ENCODE measurements at regions not wholly inside any gene's neighbourhood (a gene's known extent, or its start where the extent isn't known, plus 50 kb on each side); places are given as distances from the start of the nearest gene placed in this dataset.

DNA sequence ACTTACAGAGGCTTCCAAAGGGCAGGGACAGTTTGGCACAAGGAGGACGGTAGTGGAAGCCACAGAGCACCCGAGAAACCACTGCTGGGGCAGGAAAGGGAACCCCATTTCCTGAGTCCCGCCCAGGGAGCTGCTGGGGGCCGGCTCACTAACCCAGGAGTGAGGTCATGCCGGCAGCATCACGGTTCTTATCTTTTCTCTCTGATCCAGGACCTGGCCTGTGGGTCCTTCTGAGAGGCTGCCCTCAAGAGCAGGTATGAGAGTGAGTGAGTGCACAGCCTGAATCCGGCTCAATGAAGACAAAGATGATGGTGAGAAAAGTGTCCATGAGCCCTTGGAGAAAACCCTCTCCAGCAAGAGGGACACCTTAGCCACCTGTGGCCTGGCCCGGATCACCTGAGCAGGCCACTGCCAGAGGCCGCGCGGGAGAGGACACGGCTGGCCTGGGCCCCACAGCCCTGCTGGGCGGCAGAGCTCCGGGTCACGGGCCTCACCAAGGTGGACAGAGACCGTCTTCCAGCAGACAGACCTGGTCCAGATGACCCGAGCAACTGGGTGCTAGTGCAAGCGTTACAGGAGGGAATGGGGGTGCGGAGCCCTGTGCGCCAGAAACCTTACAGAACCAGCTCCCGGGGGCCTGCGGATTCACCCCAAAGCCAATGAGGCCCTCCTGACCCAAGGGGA, 94.9 kb downstream of the RIPK4 start:
- no peak overlapping the region for H3K4me2 ChIP-seq (ENCODE audit: insufficient read depth in 1 of 2, low read depth in 2 of 2, low read length in 2 of 2)
- no peaks in the 10 kb centered on the region for H3K79me1 ChIP-seq (ENCODE audit: low read depth, low read length)
- no peak overlapping the region for H3K14ac ChIP-seq (ENCODE audit: insufficient read length)
- H3K4ac ChIP-seq (replicated peaks; ENCODE audit: insufficient read length, low read depth, low read length): no peak overlapping the region
- FAIRE-seq (no peak), DNase-seq (ENCODE audit: low read depth in 1 of 2, low spot score in 2 of 2) (no peak)
- H2BK12ac ChIP-seq (ENCODE audit: low read depth, low read length): no peak overlapping the region
- no peak overlapping the region for H2BK120ac ChIP-seq (replicated peaks; ENCODE audit: low read depth, low read length)
- peaks cover 4% of the 10 kb centered on the region; the same call in 1 of the 2 replicates for H3K23me2 ChIP-seq (ENCODE audit: low read depth, low read length)
- ChIA-PET POLR2A (ENCODE audit: partially characterized antibody) (no interaction called here), CTCF (ENCODE audit: partially characterized antibody) (interaction anchor here (1.5 kb wide), 1 partner anchor 60 kb away, joined by 3 read pairs; no protein-coding TSS in a partner anchor)
- no peak overlapping the region for H3K9ac ChIP-seq (replicated peaks in 1 of 4; ENCODE audit: extremely low read depth in 1 of 4, low read depth in 3 of 4, low read length in 3 of 4)
- 90% methylated on average over 22 of the region's 22 CpGs; no CpG with 5 or more reads in 1 of the 2 experiments for WGBS, 2 experiments (ENCODE audit: extremely low coverage in 1 of 2, insufficient coverage in 1 of 2, insufficient read length in 1 of 2, insufficient replicate concordance in 2 of 2, low coverage in 1 of 2, low lambda C conversion rate in 2 of 2, missing lambda C conversion rate in 1 of 2)
- peaks cover 5 to 8% (median 7%) of the 10 kb centered on the region in 4 experiments; a peak in 5 of 7 replicates for H3K4me1 ChIP-seq (replicated peaks in 1 of 4; ENCODE audit: control insufficient read depth in 3 of 4, insufficient read depth in 4 of 4, low read length in 3 of 4)
- no peak overlapping the region for H2BK20ac ChIP-seq (ENCODE audit: low read length)
- no peak overlapping the region for H4K91ac ChIP-seq (replicated peaks; ENCODE audit: insufficient read length, low read length)
- H3K18ac ChIP-seq (ENCODE audit: extremely low read depth, low read length): no peak overlapping the region
- no peak for TF ChIP-seq BACH1 (IDR thresholded peaks at IDR 0.05; ENCODE audit: low read length)
- TF ChIP-seq CBX8 (IDR thresholded peaks at IDR 0.05; ENCODE audit: borderline replicate concordance, low read depth, low read length): no peak
- TF ChIP-seq RBBP5 (IDR thresholded peaks at IDR 0.05; ENCODE audit: borderline replicate concordance, low read depth, low read length): no peak
- no peak for TF ChIP-seq PHF8 (conservative IDR thresholded peaks at IDR 0.05; ENCODE audit: low read depth, low read length)
- no peak for TF ChIP-seq TEAD4 (IDR thresholded peaks at IDR 0.05; ENCODE audit: low read depth, low read length)
- no peak for TF ChIP-seq CHD2 (IDR thresholded peaks at IDR 0.05; ENCODE audit: low read length)
- no peak for TF ChIP-seq ZNF274 (IDR thresholded peaks at IDR 0.05; ENCODE audit: borderline replicate concordance, extremely low read depth, low read length)
- TF ChIP-seq CREB1 (IDR thresholded peaks at IDR 0.05): no peak
- no peak for TF ChIP-seq SP2 (IDR thresholded peaks at IDR 0.05; ENCODE audit: low read length)
- H3K27ac ChIP-seq (ENCODE audit: low read depth, low read length): no peak overlapping the region
- no peaks in the 10 kb centered on the region for H3K27me3 ChIP-seq (replicated peaks in 1 of 4; ENCODE audit: control insufficient read depth in 3 of 4, extremely low read depth in 1 of 4, insufficient read depth in 3 of 4, low read length in 3 of 4)
- H2AK5ac ChIP-seq (ENCODE audit: low read depth, low read length): peak overlapping the region; percentile 66; the same call in 1 of the 2 replicates
- no peaks in the 10 kb centered on the region for H3K36me3 ChIP-seq (ENCODE audit: control insufficient read depth in 2 of 4, insufficient read depth in 4 of 4, low read length in 3 of 4)
- no peaks in the 10 kb centered on the region for H3K79me2 ChIP-seq (ENCODE audit: control insufficient read depth in 1 of 2, insufficient read depth in 2 of 2, low read length in 2 of 2)
- H2AFZ ChIP-seq (ENCODE audit: low read length): no peak overlapping the region
- no peak overlapping the region; the same call in 1 of the 2 replicates for H4K8ac ChIP-seq (ENCODE audit: extremely low read depth, insufficient read depth, low read length)
- no peaks in the 10 kb centered on the region for H3K9me3 ChIP-seq (ENCODE audit: insufficient read depth in 2 of 2, low read depth in 1 of 2, low read length in 1 of 2)
- no peak overlapping the region for H3K23ac ChIP-seq (ENCODE audit: insufficient read length)
- H2BK5ac ChIP-seq (ENCODE audit: low read depth, low read length): no peak overlapping the region
- H4K5ac ChIP-seq (ENCODE audit: insufficient read length, low read depth, low read length): no peak overlapping the region
- no peak overlapping the region for H2BK15ac ChIP-seq (ENCODE audit: low read length)
- peaks cover 0 to 3% of the 10 kb centered on the region in 2 experiments for H4K20me1 ChIP-seq (replicated peaks in 1 of 2; ENCODE audit: control insufficient read depth in 1 of 2, insufficient read depth in 2 of 2, low read length in 2 of 2)
- H3K56ac ChIP-seq (replicated peaks; ENCODE audit: insufficient read length, low read depth, low read length): no peak overlapping the region
- H3K4me3 ChIP-seq (ENCODE audit: extremely low read depth in 1 of 4, insufficient read depth in 2 of 4, low read depth in 3 of 4, low read length in 4 of 4): no peak overlapping the region

All from H1 (cell line).